Neural crest cell (in vitro differentiated cells): ENCODE measurements at regions not wholly inside any gene's neighbourhood (a gene's known extent, or its start where the extent isn't known, plus 50 kb on each side); places are given as distances from the start of the nearest gene placed in this dataset.

Experiments used
- DNase-seq: peaks from one replicate; pipeline ENCODE4 v3.0.0; 2021; ENCODE audit warnings: low read depth, mixed read lengths, low spot score
- H3K27ac Mint-ChIP-seq: one replicate; pipeline ENCODE4 v1.8.0; 2021; ENCODE audit warnings: mild to moderate bottlenecking, mixed read lengths; ENCODE audit not compliant: unreplicated experiment
- H3K27me3 Mint-ChIP-seq: 2 replicates; pipeline ENCODE4 v1.8.0; 2021; ENCODE audit warnings: low read depth, mild to moderate bottlenecking, mixed read lengths
- H3K36me3 Mint-ChIP-seq: 2 replicates; pipeline ENCODE4 v1.8.0; 2021; ENCODE audit warnings: low read depth, mild to moderate bottlenecking, mixed read lengths
- H3K4me1 Mint-ChIP-seq: 2 replicates; pipeline ENCODE4 v1.8.0; 2021; ENCODE audit warnings: mixed read lengths
- H3K4me3 Mint-ChIP-seq: one replicate; pipeline ENCODE4 v1.8.0; 2021; ENCODE audit warnings: mild to moderate bottlenecking, mixed read lengths
- H3K9me3 Mint-ChIP-seq: 2 replicates; pipeline ENCODE4 v1.8.0; 2021; ENCODE audit warnings: mixed read lengths
- TF ChIP-seq, protein P1 (sequence below): fragments of 200-600 bp; sonication (generic); conservative IDR thresholded peaks from 2 replicates; pipeline ENCODE4 v1.5.0; 2021; ENCODE audit warnings: antibody characterized with exemption, mild to moderate bottlenecking

DNA sequence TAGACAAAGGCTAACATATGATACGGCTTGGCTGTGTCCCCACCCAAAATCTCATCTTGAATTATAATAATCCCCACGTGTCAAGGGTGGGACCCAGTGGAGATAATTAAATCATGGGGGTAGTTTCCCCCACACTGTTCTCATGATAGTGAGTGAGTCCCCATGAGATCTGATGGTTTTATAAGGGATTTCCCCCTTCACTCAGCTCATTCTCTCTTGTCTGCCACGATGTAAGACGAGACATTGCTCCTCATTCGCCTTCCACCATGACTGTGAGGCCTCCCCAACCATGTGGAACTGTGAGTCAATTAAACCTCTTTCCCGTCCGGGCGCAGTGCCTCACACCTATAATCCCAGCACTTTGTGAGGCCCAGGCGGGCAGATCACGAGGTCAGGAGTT is 143.5 kb downstream of the RXFP2 start:
- H3K36me3 Mint-ChIP-seq: no peaks in the 10 kb centered on the region
- H3K4me3 Mint-ChIP-seq: no peak overlapping the region
- TF ChIP-seq, protein P1, sequence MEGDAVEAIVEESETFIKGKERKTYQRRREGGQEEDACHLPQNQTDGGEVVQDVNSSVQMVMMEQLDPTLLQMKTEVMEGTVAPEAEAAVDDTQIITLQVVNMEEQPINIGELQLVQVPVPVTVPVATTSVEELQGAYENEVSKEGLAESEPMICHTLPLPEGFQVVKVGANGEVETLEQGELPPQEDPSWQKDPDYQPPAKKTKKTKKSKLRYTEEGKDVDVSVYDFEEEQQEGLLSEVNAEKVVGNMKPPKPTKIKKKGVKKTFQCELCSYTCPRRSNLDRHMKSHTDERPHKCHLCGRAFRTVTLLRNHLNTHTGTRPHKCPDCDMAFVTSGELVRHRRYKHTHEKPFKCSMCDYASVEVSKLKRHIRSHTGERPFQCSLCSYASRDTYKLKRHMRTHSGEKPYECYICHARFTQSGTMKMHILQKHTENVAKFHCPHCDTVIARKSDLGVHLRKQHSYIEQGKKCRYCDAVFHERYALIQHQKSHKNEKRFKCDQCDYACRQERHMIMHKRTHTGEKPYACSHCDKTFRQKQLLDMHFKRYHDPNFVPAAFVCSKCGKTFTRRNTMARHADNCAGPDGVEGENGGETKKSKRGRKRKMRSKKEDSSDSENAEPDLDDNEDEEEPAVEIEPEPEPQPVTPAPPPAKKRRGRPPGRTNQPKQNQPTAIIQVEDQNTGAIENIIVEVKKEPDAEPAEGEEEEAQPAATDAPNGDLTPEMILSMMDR: no peak
- DNase-seq: no peak
- H3K27ac Mint-ChIP-seq: no peak overlapping the region
- peaks cover 15% of the 10 kb centered on the region for H3K4me1 Mint-ChIP-seq
- no peaks in the 10 kb centered on the region for H3K27me3 Mint-ChIP-seq
- H3K9me3 Mint-ChIP-seq: no peaks in the 10 kb centered on the region

DNA sequence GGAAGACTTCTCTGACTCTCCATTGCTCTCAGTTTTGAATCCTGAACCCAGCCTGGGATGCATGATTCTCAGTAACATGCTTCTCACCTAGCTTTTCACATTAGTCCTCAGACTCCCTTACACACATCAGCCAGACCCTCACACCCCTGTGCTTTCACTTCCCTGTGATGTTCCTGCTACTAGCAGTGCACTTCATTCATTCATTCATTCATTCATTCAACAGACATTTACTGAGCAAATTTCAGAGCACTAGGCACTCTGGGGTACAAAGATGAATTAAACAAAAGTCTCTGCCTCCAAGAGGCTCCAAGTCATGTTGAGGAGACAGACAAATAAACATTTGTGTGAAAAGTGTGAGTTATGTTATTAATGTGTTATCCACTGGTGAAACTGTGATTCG is 145.2 kb downstream of the RXFP2 start:
- Mint-ChIP-seq H3K4me1 (peaks cover 15% of the 10 kb centered on the region), H3K27me3 (no peaks in the 10 kb centered on the region), H3K36me3 (no peaks in the 10 kb centered on the region), H3K9me3 (no peaks in the 10 kb centered on the region), H3K4me3 (no peak overlapping the region), H3K27ac (no peak overlapping the region)
- DNase-seq: no peak
- TF ChIP-seq, protein P1: no peak

DNA sequence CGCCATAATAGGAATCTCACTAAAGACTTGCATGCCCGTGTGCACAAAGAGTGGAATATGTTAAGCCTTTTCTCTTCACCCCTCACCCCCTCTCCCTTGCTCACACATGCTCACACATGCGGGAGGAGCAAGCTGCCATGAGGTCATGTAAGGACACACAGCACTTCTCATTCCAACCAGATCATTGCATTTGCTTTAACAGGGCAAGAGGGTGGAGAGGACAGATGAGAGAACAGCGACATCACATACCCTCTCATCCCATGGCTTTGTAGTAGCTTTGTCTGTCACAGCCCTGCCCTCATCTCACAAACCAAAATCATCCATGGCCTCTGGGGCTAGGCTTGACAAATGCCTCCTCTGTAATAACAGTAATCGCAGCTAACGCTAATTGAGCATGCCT is 145.6 kb upstream of the FRY start:
- TF ChIP-seq, protein P1: no peak
- Mint-ChIP-seq H3K9me3 (no peaks in the 10 kb centered on the region), H3K4me3 (no peak overlapping the region), H3K4me1 (peaks cover 15% of the 10 kb centered on the region), H3K27ac (no peak overlapping the region), H3K27me3 (no peaks in the 10 kb centered on the region), H3K36me3 (no peaks in the 10 kb centered on the region)
- no peak for DNase-seq

DNA sequence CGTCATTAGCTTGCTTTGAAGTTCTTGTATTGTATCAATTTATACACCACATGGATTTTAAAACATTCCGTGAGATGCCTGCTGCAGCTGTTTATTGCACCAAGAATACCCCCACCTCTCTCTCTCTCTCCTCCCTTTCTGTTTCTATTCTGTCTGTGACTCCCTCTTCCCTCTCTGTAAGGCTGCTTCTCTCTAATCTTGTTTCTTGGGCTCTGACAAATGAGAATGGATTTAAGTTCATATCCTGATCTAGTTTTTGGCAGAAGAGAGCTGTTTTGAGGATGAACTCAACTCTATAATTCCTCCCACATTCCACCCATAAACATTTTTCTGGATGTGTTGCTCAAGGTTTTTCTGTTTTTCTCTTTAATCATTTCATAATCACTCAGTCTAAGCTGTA is 144.3 kb upstream of the FRY start:
- Mint-ChIP-seq H3K4me3 (no peak overlapping the region), H3K9me3 (no peaks in the 10 kb centered on the region), H3K27me3 (no peaks in the 10 kb centered on the region), H3K36me3 (no peaks in the 10 kb centered on the region), H3K4me1 (peaks cover 11% of the 10 kb centered on the region), H3K27ac (no peak overlapping the region)
- no peak for DNase-seq
- TF ChIP-seq, protein P1: no peak

DNA sequence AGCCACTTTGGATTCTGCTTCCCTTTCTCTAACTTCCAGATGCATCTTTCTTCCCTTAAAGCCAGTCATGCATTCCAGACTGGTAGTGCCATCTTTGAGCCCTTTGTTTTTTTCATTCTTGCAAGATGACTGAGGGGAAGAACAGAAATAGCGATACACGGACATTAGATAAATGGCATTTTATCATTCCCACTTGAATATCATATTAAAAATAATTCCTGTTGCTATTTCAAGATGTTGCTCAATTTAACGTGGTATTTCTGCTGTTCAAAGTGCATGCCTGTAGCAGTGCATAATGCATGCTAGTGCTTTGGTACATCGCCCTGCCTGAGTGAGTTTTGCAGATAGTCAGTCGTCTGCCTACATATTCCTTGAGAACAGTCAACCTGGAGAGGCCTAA is 140.6 kb upstream of the FRY start:
- H3K36me3 Mint-ChIP-seq: no peaks in the 10 kb centered on the region
- DNase-seq: no peak
- H3K27me3 Mint-ChIP-seq: no peaks in the 10 kb centered on the region
- H3K4me1 Mint-ChIP-seq: peaks cover 5% of the 10 kb centered on the region
- H3K27ac Mint-ChIP-seq: no peak overlapping the region
- TF ChIP-seq, protein P1: no peak
- no peaks in the 10 kb centered on the region for H3K9me3 Mint-ChIP-seq
- no peak overlapping the region for H3K4me3 Mint-ChIP-seq

DNA sequence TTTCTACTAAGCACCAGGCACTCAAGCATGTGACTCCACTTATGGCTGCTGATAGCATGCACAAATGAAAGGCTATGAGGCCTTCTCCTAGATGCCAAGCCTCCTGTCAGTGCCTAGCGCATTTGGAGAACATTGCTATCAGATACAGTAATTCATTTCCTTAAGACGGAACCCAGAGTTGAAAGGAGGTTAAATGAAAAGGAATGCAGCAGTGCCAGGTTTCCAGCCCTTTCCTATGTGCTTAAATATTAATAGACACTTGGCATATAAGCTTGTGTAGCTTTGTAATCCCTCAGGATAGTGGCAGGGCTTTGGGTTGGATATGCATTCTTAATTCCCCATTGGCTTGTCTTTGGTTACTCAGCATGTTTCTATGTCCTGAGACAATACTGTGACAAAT is 140.1 kb upstream of the FRY start:
- Mint-ChIP-seq H3K4me3 (no peak overlapping the region), H3K9me3 (no peaks in the 10 kb centered on the region), H3K4me1 (peaks cover 9% of the 10 kb centered on the region), H3K36me3 (no peaks in the 10 kb centered on the region), H3K27ac (no peak overlapping the region), H3K27me3 (no peaks in the 10 kb centered on the region)
- TF ChIP-seq, protein P1: no peak
- DNase-seq: no peak
